Subcutaneous abdominal adipose tissue (tissue), 5 donors: ENCODE measurements at regions not wholly inside any gene's neighbourhood (a gene's known extent, or its start where the extent isn't known, plus 50 kb on each side); places are given as distances from the start of the nearest gene placed in this dataset.
A peak's percentile ranks its signal among the peaks of the same experiment; 100 is the strongest.

Experiments used
- H3K27ac ChIP-seq: one replicate; pipeline ENCODE4 v1.7.0; 2013; ENCODE audit warnings: low read depth, mild to moderate bottlenecking, inconsistent platforms, low read length, moderate library complexity
- H3K27me3 ChIP-seq, 5 donors: one replicate each; pipeline ENCODE4 v1.7.0; 2013; ENCODE audit warnings: low read length in 5 of 5, inconsistent platforms in 1 of 5; ENCODE audit not compliant: control insufficient read depth in 5 of 5, insufficient read depth in 4 of 5
- H3K36me3 ChIP-seq, 5 donors: one replicate each; pipeline ENCODE4 v1.7.0; 2013; ENCODE audit warnings: low read length in 5 of 5; ENCODE audit not compliant: control insufficient read depth in 5 of 5, insufficient read depth in 5 of 5
- H3K4me1 ChIP-seq, 5 donors: one replicate each; pipeline ENCODE4 v1.7.0; 2013; ENCODE audit warnings: low read length in 5 of 5, mild to moderate bottlenecking in 3 of 5, moderate library complexity in 1 of 5; ENCODE audit not compliant: control insufficient read depth in 5 of 5, insufficient read depth in 5 of 5
- H3K4me3 ChIP-seq, 5 donors: one replicate each; pipeline ENCODE4 v1.7.0; 2013; ENCODE audit warnings: low read length in 5 of 5, low read depth in 1 of 5
- H3K9ac ChIP-seq, 5 donors: one replicate each; pipeline ENCODE4 v1.7.0; 2013; ENCODE audit warnings: low read length in 5 of 5, mild to moderate bottlenecking in 4 of 5, moderate library complexity in 3 of 5
- H3K9me3 ChIP-seq, 5 donors: one replicate each; pipeline ENCODE4 v1.7.0; 2013; ENCODE audit warnings: low read length in 5 of 5; ENCODE audit not compliant: control insufficient read depth in 5 of 5
- donor health status: healthy.
- donor health status: healthy.
- donor health status: healthy.
- donor health status: healthy.
- donor health status: healthy.

GRCh38 chr17:83186226-83186625, 106.8 kb downstream of the METRNL start:
- peaks cover 0 to 8% (median 0%) of the 10 kb centered on the region in 5 donors for H3K27me3 ChIP-seq
- H3K4me1 ChIP-seq: peaks cover 0 to 45% (median 33%) of the 10 kb centered on the region in 5 donors
- no peak overlapping the region for H3K9ac ChIP-seq
- H3K27ac ChIP-seq: no peak overlapping the region
- H3K4me3 ChIP-seq: no peak overlapping the region
- no peaks in the 10 kb centered on the region for H3K36me3 ChIP-seq
- peaks cover 0 to 8% (median 5%) of the 10 kb centered on the region in 5 donors for H3K9me3 ChIP-seq

GRCh38 chr17:83186751-83187421, 107.5 kb downstream of the METRNL start:
- Histone ChIP-seq H3K9me3 (peaks cover 0 to 8% (median 5%) of the 10 kb centered on the region in 5 donors), H3K27ac (no peak overlapping the region), H3K4me1 (peaks cover 0 to 46% (median 33%) of the 10 kb centered on the region in 5 donors)

GRCh38 chr17:83187782-83188311, 108.4 kb downstream of the METRNL start:
- no peak overlapping the region for H3K4me3 ChIP-seq
- no peaks in the 10 kb centered on the region for H3K36me3 ChIP-seq
- H3K27ac ChIP-seq: no peak overlapping the region
- peaks cover 0 to 12% (median 0%) of the 10 kb centered on the region in 5 donors for H3K27me3 ChIP-seq
- peaks cover 0 to 8% (median 5%) of the 10 kb centered on the region in 5 donors for H3K9me3 ChIP-seq
- peaks cover 0 to 42% (median 25%) of the 10 kb centered on the region in 5 donors for H3K4me1 ChIP-seq
- no peak overlapping the region for H3K9ac ChIP-seq

More at GRCh38 chr17:83186751-83187421, 107.5 kb downstream of the METRNL start:
- H3K36me3 ChIP-seq: no peaks in the 10 kb centered on the region
- no peak overlapping the region for H3K9ac ChIP-seq
- no peak overlapping the region for H3K4me3 ChIP-seq
- peaks cover 0 to 12% (median 0%) of the 10 kb centered on the region in 5 donors for H3K27me3 ChIP-seq

GRCh38 chr17:83189044-83190003, 109.9 kb downstream of the METRNL start:
- H3K27me3 ChIP-seq: peaks cover 0 to 12% (median 0%) of the 10 kb centered on the region in 5 donors
- H3K4me1 ChIP-seq: peaks cover 0 to 38% (median 18%) of the 10 kb centered on the region in 5 donors
- no peak overlapping the region for H3K4me3 ChIP-seq
- H3K36me3 ChIP-seq: no peaks in the 10 kb centered on the region
- H3K9me3 ChIP-seq: peaks cover 0 to 8% (median 5%) of the 10 kb centered on the region in 5 donors
- H3K27ac ChIP-seq: peak overlapping the region; percentile 23
- no peak overlapping the region for H3K9ac ChIP-seq

GRCh38 chr17:83190004-83190385, 110.6 kb downstream of the METRNL start:
- Histone ChIP-seq H3K9ac (no peak overlapping the region), H3K9me3 (peaks cover 0 to 8% (median 5%) of the 10 kb centered on the region in 5 donors), H3K36me3 (no peaks in the 10 kb centered on the region), H3K4me3 (no peak overlapping the region), H3K4me1 (peaks cover 0 to 42% (median 23%) of the 10 kb centered on the region in 5 donors), H3K27me3 (peaks cover 0 to 12% (median 0%) of the 10 kb centered on the region in 5 donors), H3K27ac (peak overlapping the region; percentile 23)

GRCh38 chr17:83190601-83191387, 111.4 kb downstream of the METRNL start:
- Histone ChIP-seq H3K9ac (no peak overlapping the region), H3K4me1 (peaks cover 1 to 49% (median 31%) of the 10 kb centered on the region in 5 donors), H3K9me3 (peaks cover 0 to 8% (median 5%) of the 10 kb centered on the region in 5 donors), H3K27ac (peak overlapping the region; percentile 23), H3K4me3 (no peak overlapping the region), H3K27me3 (peaks cover 0 to 12% (median 0%) of the 10 kb centered on the region in 5 donors), H3K36me3 (no peaks in the 10 kb centered on the region)

GRCh38 chr17:83191388-83192160, 112.2 kb downstream of the METRNL start:
- H3K36me3 ChIP-seq: no peaks in the 10 kb centered on the region
- H3K9me3 ChIP-seq: peaks cover 0 to 8% (median 5%) of the 10 kb centered on the region in 5 donors
- no peak overlapping the region for H3K4me3 ChIP-seq
- H3K27me3 ChIP-seq: peaks cover 0 to 12% (median 0%) of the 10 kb centered on the region in 5 donors
- no peak overlapping the region for H3K9ac ChIP-seq
- H3K27ac ChIP-seq: peak overlapping the region; percentile 76
- peaks cover 5 to 53% (median 39%) of the 10 kb centered on the region in 5 donors for H3K4me1 ChIP-seq

GRCh38 chr17:83192161-83192788, 112.9 kb downstream of the METRNL start:
- H3K27ac ChIP-seq: peak overlapping the region; percentile 76

More at GRCh38 chr17:83192161-83192788, 112.9 kb downstream of the METRNL start:
- H3K27me3 ChIP-seq: peaks cover 0 to 12% (median 0%) of the 10 kb centered on the region in 5 donors
- peaks cover 5 to 60% (median 44%) of the 10 kb centered on the region in 5 donors for H3K4me1 ChIP-seq
- H3K4me3 ChIP-seq: no peak overlapping the region
- H3K9me3 ChIP-seq: peaks cover 0 to 8% (median 5%) of the 10 kb centered on the region in 5 donors
- H3K9ac ChIP-seq: no peak overlapping the region
- H3K36me3 ChIP-seq: no peaks in the 10 kb centered on the region
